Smooth muscle cell (in vitro differentiated cells): ENCODE measurements at regions not wholly inside any gene's neighbourhood (a gene's known extent, or its start where the extent isn't known, plus 50 kb on each side); places are given as distances from the start of the nearest gene placed in this dataset.

Experiments
- DNase-seq: peaks from one replicate; lab custom pipeline; 2025; ENCODE audit not compliant: unreplicated experiment; lab: John Stamatoyannopoulos, UW
- H2AFZ ChIP-seq: fragments of 200-600 bp; sonication (generic); 2 replicates; pipeline ENCODE4 v1.6.0; 2016; ENCODE audit warnings: antibody characterized with exemption, low read depth, mild to moderate bottlenecking
- H3F3A ChIP-seq: fragments of 200-600 bp; sonication (generic); 2 replicates; pipeline ENCODE4 v1.6.0; 2017; ENCODE audit warnings: antibody characterized with exemption, low read depth
- H3K27ac ChIP-seq: fragments of 200-600 bp; sonication (generic); 2 replicates; pipeline ENCODE4 v1.5.1; 2016; ENCODE audit warnings: low read depth, mild to moderate bottlenecking
- H3K27me3 ChIP-seq: fragments of 200-600 bp; sonication (generic); 2 replicates; pipeline ENCODE4 v1.6.1; 2016; ENCODE audit warnings: low read depth, mild to moderate bottlenecking
- H3K36me3 ChIP-seq: fragments of 200-600 bp; sonication (generic); 2 replicates; pipeline ENCODE4 v1.5.1; 2016; ENCODE audit warnings: low read depth
- H3K4me1 ChIP-seq: fragments of 200-600 bp; sonication (generic); 2 replicates; pipeline ENCODE4 v1.5.1; 2016; ENCODE audit warnings: low read depth
- H3K4me2 ChIP-seq: fragments of 200-600 bp; sonication (generic); 2 replicates; pipeline ENCODE4 v1.6.0; 2016; ENCODE audit warnings: mild to moderate bottlenecking
- H3K4me3 ChIP-seq: fragments of 200-600 bp; sonication (generic); 2 replicates; pipeline ENCODE4 v1.5.1; 2016; ENCODE audit warnings: mild to moderate bottlenecking
- H3K79me2 ChIP-seq: fragments of 200-600 bp; sonication (generic); 2 replicates; pipeline ENCODE4 v1.6.0; 2016; ENCODE audit warnings: low read depth, mild to moderate bottlenecking
- H3K9ac ChIP-seq: fragments of 200-600 bp; sonication (generic); 2 replicates; pipeline ENCODE4 v1.6.0; 2016; ENCODE audit warnings: low read depth
- H3K9me3 ChIP-seq: fragments of 200-600 bp; sonication (generic); replicated peaks from 2 replicates; pipeline ENCODE4 v1.5.1; 2016; ENCODE audit warnings: low read depth
- H4K20me1 ChIP-seq: fragments of 200-600 bp; sonication (generic); 2 replicates; pipeline ENCODE4 v1.6.0; 2016; ENCODE audit warnings: low read depth
- WGBS: methylation state at CpG from one replicate; pipeline ENCODE4 v1.1.7; 2016; ENCODE audit warnings: low lambda C conversion rate; 5-methylcytosine and 5-hydroxymethylcytosine counted together
- TF ChIP-seq, protein P1 (sequence below): fragments of 200-600 bp; sonication (generic); IDR thresholded peaks from 2 replicates; pipeline ENCODE4 v1.5.1; 2017; ENCODE audit warnings: borderline replicate concordance, mild to moderate bottlenecking, antibody characterized with exemption; ENCODE audit not compliant: insufficient read depth, poor library complexity, severe bottlenecking

DNA sequence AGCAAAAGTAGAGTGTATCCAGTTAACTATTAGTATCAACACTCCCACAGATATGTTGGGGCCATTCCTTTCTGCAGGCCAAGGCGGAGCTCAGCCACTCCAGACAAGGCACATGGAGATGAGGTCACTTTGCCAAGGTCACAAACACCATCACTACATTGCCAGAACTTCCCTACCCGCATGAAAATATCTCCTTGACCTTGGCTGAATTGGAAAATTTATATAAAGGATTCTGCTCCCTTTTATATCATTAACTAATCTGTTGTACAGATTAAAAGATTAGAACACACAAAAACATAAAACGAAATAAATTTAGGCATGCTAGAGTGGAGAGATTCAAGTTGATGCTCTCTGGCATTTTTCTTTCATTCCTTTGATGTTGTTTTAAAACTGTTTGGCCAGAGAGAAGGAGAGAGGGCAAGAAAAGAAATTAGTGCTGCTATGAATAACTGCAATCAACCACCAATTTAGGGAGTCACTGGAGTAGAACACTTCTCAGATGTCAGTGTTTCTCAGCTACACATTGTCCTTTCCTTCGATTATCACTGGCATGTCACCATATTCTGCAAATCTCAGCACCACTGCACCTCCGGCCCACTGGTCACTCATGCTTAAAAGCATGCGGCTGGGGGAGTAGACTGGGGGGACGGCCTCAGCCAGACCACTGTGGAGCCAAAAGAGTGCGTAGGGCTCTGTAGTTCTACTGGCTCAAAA, 78.7 kb upstream of the ATP1B1 start:
- no peak overlapping the region for H2AFZ ChIP-seq
- TF ChIP-seq, protein P1, sequence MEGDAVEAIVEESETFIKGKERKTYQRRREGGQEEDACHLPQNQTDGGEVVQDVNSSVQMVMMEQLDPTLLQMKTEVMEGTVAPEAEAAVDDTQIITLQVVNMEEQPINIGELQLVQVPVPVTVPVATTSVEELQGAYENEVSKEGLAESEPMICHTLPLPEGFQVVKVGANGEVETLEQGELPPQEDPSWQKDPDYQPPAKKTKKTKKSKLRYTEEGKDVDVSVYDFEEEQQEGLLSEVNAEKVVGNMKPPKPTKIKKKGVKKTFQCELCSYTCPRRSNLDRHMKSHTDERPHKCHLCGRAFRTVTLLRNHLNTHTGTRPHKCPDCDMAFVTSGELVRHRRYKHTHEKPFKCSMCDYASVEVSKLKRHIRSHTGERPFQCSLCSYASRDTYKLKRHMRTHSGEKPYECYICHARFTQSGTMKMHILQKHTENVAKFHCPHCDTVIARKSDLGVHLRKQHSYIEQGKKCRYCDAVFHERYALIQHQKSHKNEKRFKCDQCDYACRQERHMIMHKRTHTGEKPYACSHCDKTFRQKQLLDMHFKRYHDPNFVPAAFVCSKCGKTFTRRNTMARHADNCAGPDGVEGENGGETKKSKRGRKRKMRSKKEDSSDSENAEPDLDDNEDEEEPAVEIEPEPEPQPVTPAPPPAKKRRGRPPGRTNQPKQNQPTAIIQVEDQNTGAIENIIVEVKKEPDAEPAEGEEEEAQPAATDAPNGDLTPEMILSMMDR = no peak
- H3K4me3 ChIP-seq = no peak overlapping the region
- H3K9me3 ChIP-seq = no peaks in the 10 kb centered on the region
- no peak overlapping the region for H3K9ac ChIP-seq
- H3F3A ChIP-seq = no peaks in the 10 kb centered on the region
- WGBS = 71% methylated on average over 8 of the region's 8 CpGs
- no peaks in the 10 kb centered on the region for H3K36me3 ChIP-seq
- H3K4me2 ChIP-seq = no peak overlapping the region
- DNase-seq = no peak
- H3K27ac ChIP-seq = no peak overlapping the region
- H3K79me2 ChIP-seq = no peaks in the 10 kb centered on the region
- no peaks in the 10 kb centered on the region for H3K27me3 ChIP-seq
- H3K4me1 ChIP-seq = no peaks in the 10 kb centered on the region
- no peaks in the 10 kb centered on the region for H4K20me1 ChIP-seq

DNA sequence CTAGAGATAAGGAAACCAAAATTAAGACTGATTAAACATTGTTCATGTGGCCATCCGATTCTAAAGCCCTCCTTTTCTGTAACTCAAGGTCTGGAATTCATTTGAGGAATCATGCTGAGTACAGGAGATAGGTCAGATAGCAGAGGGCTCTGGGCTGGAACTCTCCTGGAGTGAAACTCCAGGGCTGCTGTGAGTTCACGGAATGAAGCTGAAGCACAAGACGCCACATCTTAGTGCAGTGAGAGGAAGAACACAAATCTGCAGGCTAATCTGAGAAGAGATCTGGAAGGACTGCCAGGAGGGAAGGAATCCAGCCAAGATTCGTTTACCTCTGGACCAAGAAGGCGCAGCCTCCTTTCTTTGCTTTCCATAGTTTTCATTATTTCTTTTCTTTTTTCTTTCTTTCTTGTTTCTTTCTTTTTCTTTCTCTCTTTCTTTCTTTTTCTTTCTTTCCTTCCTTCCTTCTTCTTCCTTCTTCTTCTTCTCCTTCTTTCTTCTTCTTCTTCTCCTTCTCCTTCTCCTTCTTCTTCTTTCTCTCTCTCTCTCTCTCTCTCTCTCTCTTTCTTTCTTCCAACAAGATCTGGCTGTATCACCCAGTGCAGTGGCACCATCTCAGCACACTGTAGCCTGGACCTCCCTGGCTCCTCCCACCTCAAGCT, 74.8 kb upstream of the ATP1B1 start:
- no peaks in the 10 kb centered on the region for H3K36me3 ChIP-seq
- no peaks in the 10 kb centered on the region for H3F3A ChIP-seq
- no peak overlapping the region for H3K4me3 ChIP-seq
- H3K4me2 ChIP-seq = peak overlapping the region; percentile 15
- H3K9ac ChIP-seq = no peak overlapping the region
- 65% methylated on average over 5 of the region's 5 CpGs for WGBS
- no peaks in the 10 kb centered on the region for H3K4me1 ChIP-seq
- TF ChIP-seq, protein P1 = no peak
- H3K27me3 ChIP-seq = no peaks in the 10 kb centered on the region
- no peaks in the 10 kb centered on the region for H3K9me3 ChIP-seq
- no peaks in the 10 kb centered on the region for H4K20me1 ChIP-seq
- H2AFZ ChIP-seq = peak overlapping the region; percentile 83
- no peak overlapping the region for H3K27ac ChIP-seq
- no peaks in the 10 kb centered on the region for H3K79me2 ChIP-seq
- DNase-seq = no peak

DNA sequence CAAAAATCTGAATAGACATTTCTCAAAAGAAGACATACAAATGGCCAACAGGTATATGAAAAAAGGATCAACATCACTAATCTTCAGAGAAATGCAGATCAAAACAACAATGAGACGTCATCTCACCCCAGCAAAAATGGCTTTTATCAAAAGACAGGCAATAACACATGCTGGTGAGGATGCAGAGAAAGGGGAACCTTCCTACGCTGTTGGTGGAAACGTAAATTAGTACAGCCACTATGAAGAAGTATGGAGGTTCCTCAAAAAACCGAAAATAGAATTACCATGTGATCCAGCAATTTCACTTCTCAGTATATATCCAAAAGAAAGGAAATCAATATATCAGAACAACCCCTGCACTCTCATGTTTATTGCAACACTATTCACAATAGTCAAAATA, 65.1 kb upstream of the ATP1B1 start:
- Histone ChIP-seq H3K27ac (no peak overlapping the region), H3K4me3 (no peak overlapping the region), H3K36me3 (no peaks in the 10 kb centered on the region), H3K9ac (no peak overlapping the region), H4K20me1 (no peaks in the 10 kb centered on the region), H3K4me1 (no peaks in the 10 kb centered on the region), H3K9me3 (no peaks in the 10 kb centered on the region), H3K27me3 (no peaks in the 10 kb centered on the region), H2AFZ (no peak overlapping the region), H3F3A (no peaks in the 10 kb centered on the region), H3K4me2 (no peak overlapping the region), H3K79me2 (no peaks in the 10 kb centered on the region)
- TF ChIP-seq, protein P1 = no peak
- WGBS = 64% methylated on average over 4 of the region's 4 CpGs
- no peak for DNase-seq

DNA sequence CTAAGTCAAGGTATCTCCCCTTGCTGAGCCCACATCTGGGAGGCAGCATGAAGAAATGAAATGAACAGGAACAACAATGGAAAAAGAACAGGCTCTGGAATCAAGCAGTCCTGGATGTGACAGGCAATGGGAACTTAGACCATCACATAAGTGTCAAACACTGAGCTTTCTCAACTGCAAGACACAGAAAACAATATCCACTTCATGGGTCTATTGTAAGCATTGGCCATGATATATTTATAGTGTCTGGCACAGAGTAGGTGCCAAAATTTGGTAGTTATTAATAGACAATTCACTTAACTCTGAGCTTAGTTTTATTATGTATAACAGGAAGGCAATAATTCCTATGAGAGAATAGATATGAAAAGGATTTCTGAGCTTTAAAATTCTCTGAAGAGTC, 64.1 kb upstream of the ATP1B1 start:
- Histone ChIP-seq H3K4me2 (no peak overlapping the region), H3K9ac (no peak overlapping the region), H2AFZ (no peak overlapping the region), H3K9me3 (no peaks in the 10 kb centered on the region), H3K36me3 (no peaks in the 10 kb centered on the region), H3K27ac (no peak overlapping the region), H4K20me1 (no peaks in the 10 kb centered on the region), H3K27me3 (no peaks in the 10 kb centered on the region), H3K4me3 (no peak overlapping the region), H3F3A (no peaks in the 10 kb centered on the region), H3K4me1 (no peaks in the 10 kb centered on the region), H3K79me2 (no peaks in the 10 kb centered on the region)
- TF ChIP-seq, protein P1 = no peak
- no peak for DNase-seq
